ENCODE measurements at regions not wholly inside any gene's neighbourhood (a gene's known extent, or its start where the extent isn't known, plus 50 kb on each side); places are given as distances from the start of the nearest gene placed in this dataset.

GRCh38 chr13:105144936-105145335 is 1390.5 kb downstream of the EFNB2 start:
- DNase-seq (ENCODE audit: low read depth in 2 of 2), result no peak

- DNase-seq (ENCODE audit: low read depth in 2 of 2), result no peak
These were observed 1391.4 kb downstream of the EFNB2 start for GRCh38 chr13:105144020-105144419.

GRCh38 chr13:105142556-105142955 is 1392.9 kb downstream of the EFNB2 start:
- no peak for DNase-seq (ENCODE audit: low read depth in 2 of 2)

GRCh38 chr13:105139380-105140285 is 1395.8 kb downstream of the EFNB2 start:
- DNase-seq (ENCODE audit: low read depth in 2 of 2), result peak; percentile 15 to 34

GRCh38 chr13:105139048-105139379 is 1396.4 kb downstream of the EFNB2 start:
- no peak for DNase-seq (ENCODE audit: low read depth in 2 of 2)

GRCh38 chr13:105135852-105136615 is 1399.4 kb downstream of the EFNB2 start:
- DNase-seq (ENCODE audit: low read depth in 2 of 2), result no peak

- no peak for DNase-seq (ENCODE audit: low read depth in 2 of 2)
These were observed 1407.7 kb downstream of the EFNB2 start for GRCh38 chr13:105127732-105128131.

- DNase-seq (ENCODE audit: low read depth in 2 of 2), result no peak
These were observed 1414.2 kb downstream of the EFNB2 start for GRCh38 chr13:105121221-105121620.

GRCh38 chr13:105118426-105118985 is 1417.0 kb downstream of the EFNB2 start:
- DNase-seq (ENCODE audit: low read depth in 2 of 2), result no peak

- DNase-seq (ENCODE audit: low read depth in 2 of 2), result no peak
These were observed 1418.5 kb downstream of the EFNB2 start for GRCh38 chr13:105116966-105117365.

- DNase-seq (ENCODE audit: low read depth in 2 of 2), result no peak
These were observed 1422.9 kb downstream of the EFNB2 start for GRCh38 chr13:105112561-105112960.

GRCh38 chr13:105107781-105108180 is 1427.7 kb downstream of the EFNB2 start:
- DNase-seq (ENCODE audit: low read depth in 2 of 2), result no peak

- DNase-seq (ENCODE audit: low read depth in 2 of 2), result no peak
These were observed 1430.0 kb downstream of the EFNB2 start for GRCh38 chr13:105105471-105105870.

GRCh38 chr13:105097521-105097920 is 1437.9 kb downstream of the EFNB2 start:
- DNase-seq (ENCODE audit: low read depth in 2 of 2), result no peak

GRCh38 chr13:105089858-105090643 is 1445.4 kb downstream of the EFNB2 start:
- DNase-seq (ENCODE audit: low read depth in 2 of 2), result no peak

- DNase-seq (ENCODE audit: low read depth in 2 of 2), result no peak
These were observed 1447.5 kb downstream of the EFNB2 start for GRCh38 chr13:105087945-105088344.

- no peak for DNase-seq (ENCODE audit: low read depth in 2 of 2)
These were observed 1450.5 kb downstream of the EFNB2 start for GRCh38 chr13:105084931-105085330.

- no peak for DNase-seq (ENCODE audit: low read depth in 2 of 2)
These were observed 1451.5 kb downstream of the EFNB2 start for GRCh38 chr13:105083992-105084391.

GRCh38 chr13:105074755-105075154 is 1460.7 kb downstream of the EFNB2 start:
- no peak for DNase-seq (ENCODE audit: low read depth in 2 of 2)

- no peak for DNase-seq (ENCODE audit: low read depth in 2 of 2)
These were observed 1462.4 kb downstream of the EFNB2 start for GRCh38 chr13:105073041-105073440.

GRCh38 chr13:105070452-105070851 is 1465.0 kb downstream of the EFNB2 start:
- no peak for DNase-seq (ENCODE audit: low read depth in 2 of 2)

GRCh38 chr13:105069106-105069505 is 1466.4 kb downstream of the EFNB2 start:
- no peak for DNase-seq (ENCODE audit: low read depth in 2 of 2)
